Colonic mucosa (tissue), 4 donors: ENCODE measurements at regions not wholly inside any gene's neighbourhood (a gene's known extent, or its start where the extent isn't known, plus 50 kb on each side); places are given as distances from the start of the nearest gene placed in this dataset.
"Not testable (repeated sequence)": the region's sequence is repeated elsewhere in the genome, so short reads cannot be mapped to it uniquely, and the experiment has no call there.

Experiments
- DNase-seq: peaks from one replicate; pipeline ENCODE4 v3.0.0-alpha.2; 2020
- H3K27ac ChIP-seq: fragments of 200-600 bp; one replicate; pipeline ENCODE4 v1.8.0; 2021
- H3K27me3 ChIP-seq: fragments of 200-600 bp; one replicate; pipeline ENCODE4 v1.8.0; 2021
- H3K36me3 ChIP-seq: fragments of 200-600 bp; one replicate; pipeline ENCODE4 v1.8.0; 2021
- H3K4me1 ChIP-seq: fragments of 200-600 bp; one replicate; pipeline ENCODE4 v1.8.0; 2021; ENCODE audit warnings: mild to moderate bottlenecking
- H3K4me3 ChIP-seq: fragments of 200-600 bp; one replicate; pipeline ENCODE4 v1.8.0; 2021
- H3K9ac ChIP-seq, 2 donors: one replicate each; pipeline ENCODE4 v1.7.0; 2013; ENCODE audit warnings: control low read depth in 2 of 2, low read depth in 2 of 2, low read length in 2 of 2
- H3K9me3 ChIP-seq: fragments of 200-600 bp; one replicate; pipeline ENCODE4 v1.8.0; 2021
- CTCF ChIP-seq: fragments of 200-600 bp; IDR thresholded peaks from one replicate; pipeline ENCODE4 v1.8.0; 2022; ENCODE audit warnings: antibody characterized with exemption, mild to moderate bottlenecking
- intact Hi-C: fragments of 100-400 bp; cut with DNase I; formaldehyde crosslinking; loops from one replicate; pipeline ENCODE4 v1.14.1; 2022
- donor health status: healthy.
- donor health status: DM: no; HTN: no; CAD: no.
- donor health status: DM: no; HTN: no; CAD: no.

GRCh38 chr10:23780331-23780730 is 341.5 kb downstream of the OTUD1 start:
- H3K9me3 ChIP-seq, result no peaks in the 10 kb centered on the region
- intact Hi-C loops, result no loop called here
- no peaks in the 10 kb centered on the region for H3K4me1 ChIP-seq
- no peak overlapping the region for H3K9ac ChIP-seq
- no peaks in the 10 kb centered on the region for H3K36me3 ChIP-seq
- no peak overlapping the region for H3K27ac ChIP-seq
- no peak for DNase-seq
- H3K27me3 ChIP-seq, result no peaks in the 10 kb centered on the region
- no peak overlapping the region for H3K4me3 ChIP-seq
- no peak for TF ChIP-seq CTCF

GRCh38 chr10:23786594-23786993 is 347.7 kb downstream of the OTUD1 start:
- Histone ChIP-seq H3K27me3 (no peaks in the 10 kb centered on the region), H3K4me3 (no peak overlapping the region), H3K36me3 (no peaks in the 10 kb centered on the region), H3K4me1 (no peaks in the 10 kb centered on the region), H3K27ac (no peak overlapping the region), H3K9ac (no peak overlapping the region), H3K9me3 (no peaks in the 10 kb centered on the region)
- TF ChIP-seq CTCF, result no peak
- no peak for DNase-seq
- intact Hi-C loops, result no loop called here

GRCh38 chr10:23793577-23793976 is 354.7 kb downstream of the OTUD1 start:
- H3K4me1 ChIP-seq, result no peaks in the 10 kb centered on the region
- H3K27ac ChIP-seq, result no peak overlapping the region
- H3K4me3 ChIP-seq, result no peak overlapping the region
- no peaks in the 10 kb centered on the region for H3K36me3 ChIP-seq
- no peak for TF ChIP-seq CTCF
- DNase-seq, result no peak
- no peaks in the 10 kb centered on the region for H3K27me3 ChIP-seq
- no peaks in the 10 kb centered on the region for H3K9me3 ChIP-seq
- H3K9ac ChIP-seq, result no peak overlapping the region
- intact Hi-C loops, result no loop called here

GRCh38 chr10:23797452-23797851 is 358.6 kb downstream of the OTUD1 start:
- H3K4me3 ChIP-seq, intact Hi-C loops: not testable (repeated sequence)

GRCh38 chr10:23804125-23804524 is 365.2 kb downstream of the OTUD1 start:
- no peaks in the 10 kb centered on the region for H3K36me3 ChIP-seq
- H3K4me1 ChIP-seq, result no peaks in the 10 kb centered on the region
- no peaks in the 10 kb centered on the region for H3K27me3 ChIP-seq
- no peak for DNase-seq
- H3K27ac ChIP-seq, result no peak overlapping the region
- TF ChIP-seq CTCF, result no peak
- H3K4me3 ChIP-seq, result no peak overlapping the region
- H3K9me3 ChIP-seq, result no peaks in the 10 kb centered on the region
- intact Hi-C loops, result no loop called here
- H3K9ac ChIP-seq, result no peak overlapping the region

More at GRCh38 chr10:23797452-23797851, 358.6 kb downstream of the OTUD1 start:
- not testable (repeated sequence) for DNase-seq, H3K9ac ChIP-seq, H3K36me3 ChIP-seq, H3K9me3 ChIP-seq, H3K27ac ChIP-seq, H3K27me3 ChIP-seq, H3K4me1 ChIP-seq

- no peak overlapping the region for H3K4me3 ChIP-seq
- intact Hi-C loops, result no loop called here
- H3K36me3 ChIP-seq, result no peaks in the 10 kb centered on the region
These were observed 374.8 kb downstream of the OTUD1 start for GRCh38 chr10:23813687-23814086.

More at GRCh38 chr10:23813687-23814086, 374.8 kb downstream of the OTUD1 start:
- no peaks in the 10 kb centered on the region for H3K27me3 ChIP-seq
- H3K27ac ChIP-seq, result no peak overlapping the region
- DNase-seq, result no peak
- H3K4me1 ChIP-seq, result no peaks in the 10 kb centered on the region
- no peak for TF ChIP-seq CTCF
- no peak overlapping the region for H3K9ac ChIP-seq
- no peaks in the 10 kb centered on the region for H3K9me3 ChIP-seq
